DMS153 (cell line): ENCODE measurements at regions not wholly inside any gene's neighbourhood (a gene's known extent, or its start where the extent isn't known, plus 50 kb on each side); places are given as distances from the start of the nearest gene placed in this dataset.

Experiments used
- DNase-seq: peaks from one replicate; lab custom pipeline; 2025; lab: John Stamatoyannopoulos, UW

- no peak for DNase-seq
Observed at GRCh38 chr9:11726659-11727058, 966.5 kb upstream of the TYRP1 start.

GRCh38 chr9:11735391-11735790 is 957.8 kb upstream of the TYRP1 start:
- no peak for DNase-seq

GRCh38 chr9:11742471-11742870 is 950.7 kb upstream of the TYRP1 start:
- no peak for DNase-seq

- DNase-seq: no peak
Observed at GRCh38 chr9:11743356-11743755, 949.8 kb upstream of the TYRP1 start.

- DNase-seq: no peak
Observed at GRCh38 chr9:11749396-11749795, 943.8 kb upstream of the TYRP1 start.

GRCh38 chr9:11755951-11756350 is 937.2 kb upstream of the TYRP1 start:
- DNase-seq: no peak

- no peak for DNase-seq
Observed at GRCh38 chr9:11757408-11757807, 935.8 kb upstream of the TYRP1 start.

- DNase-seq: no peak
Observed at GRCh38 chr9:11758016-11758415, 935.2 kb upstream of the TYRP1 start.

GRCh38 chr9:11779971-11780370 is 913.2 kb upstream of the TYRP1 start:
- no peak for DNase-seq

GRCh38 chr9:11792870-11793269 is 900.3 kb upstream of the TYRP1 start:
- DNase-seq: no peak

GRCh38 chr9:11794984-11795383 is 898.2 kb upstream of the TYRP1 start:
- DNase-seq: no peak

GRCh38 chr9:11805969-11806368 is 887.2 kb upstream of the TYRP1 start:
- no peak for DNase-seq

GRCh38 chr9:11821306-11821975 is 871.7 kb upstream of the TYRP1 start:
- no peak for DNase-seq

- DNase-seq: no peak
Observed at GRCh38 chr9:11828201-11828600, 865.0 kb upstream of the TYRP1 start.

- no peak for DNase-seq
Observed at GRCh38 chr9:11833056-11833455, 860.1 kb upstream of the TYRP1 start.

- no peak for DNase-seq
Observed at GRCh38 chr9:11868795-11869194, 824.4 kb upstream of the TYRP1 start.

GRCh38 chr9:11871852-11872251 is 821.3 kb upstream of the TYRP1 start:
- peak; percentile 34 for DNase-seq

- no peak for DNase-seq
Observed at GRCh38 chr9:11872471-11872870, 820.7 kb upstream of the TYRP1 start.

- no peak for DNase-seq
Observed at GRCh38 chr9:11874414-11874813, 818.8 kb upstream of the TYRP1 start.

GRCh38 chr9:11892401-11892800 is 800.8 kb upstream of the TYRP1 start:
- no peak for DNase-seq

GRCh38 chr9:11893331-11893730 is 799.9 kb upstream of the TYRP1 start:
- no peak for DNase-seq

GRCh38 chr9:11894136-11894535 is 799.0 kb upstream of the TYRP1 start:
- no peak for DNase-seq

- no peak for DNase-seq
Observed at GRCh38 chr9:11902610-11903009, 790.6 kb upstream of the TYRP1 start.

- DNase-seq: no peak
Observed at GRCh38 chr9:11915699-11916098, 777.5 kb upstream of the TYRP1 start.
